ENCODE measurements at regions not wholly inside any gene's neighbourhood (a gene's known extent, or its start where the extent isn't known, plus 50 kb on each side); places are given as distances from the start of the nearest gene placed in this dataset.

GRCh38 chr13:112012016-112012704 is 54.8 kb upstream of the SOX1 start:
- no peak for TF ChIP-seq CTCF (IDR thresholded peaks at IDR 0.05; ENCODE audit: low read depth, low read length, missing control alignments)
- in situ Hi-C loops (cut with HindIII; ENCODE audit: low sequenced_read_pairs), result no loop called here
- no peak overlapping the region for H3K4me3 ChIP-seq (ENCODE audit: low read depth, low read length)
- no peak for DNase-seq (ENCODE audit: low read depth)

GRCh38 chr13:112012705-112013085 is 54.3 kb upstream of the SOX1 start:
- no peak overlapping the region for H3K4me3 ChIP-seq (ENCODE audit: low read depth, low read length)
- in situ Hi-C loops (cut with HindIII; ENCODE audit: low sequenced_read_pairs), result no loop called here
- TF ChIP-seq CTCF (IDR thresholded peaks at IDR 0.05; ENCODE audit: low read depth, low read length, missing control alignments), result no peak
- DNase-seq (ENCODE audit: low read depth), result no peak

GRCh38 chr13:112013665-112014064 is 53.3 kb upstream of the SOX1 start:
- no peak overlapping the region for H3K4me3 ChIP-seq (ENCODE audit: low read depth, low read length)
- in situ Hi-C loops (cut with HindIII; ENCODE audit: low sequenced_read_pairs), result no loop called here
- no peak for DNase-seq (ENCODE audit: low read depth)
- no peak for TF ChIP-seq CTCF (IDR thresholded peaks at IDR 0.05; ENCODE audit: low read depth, low read length, missing control alignments)

GRCh38 chr13:112014857-112015256 is 52.1 kb upstream of the SOX1 start:
- DNase-seq (ENCODE audit: low read depth), result no peak
- H3K4me3 ChIP-seq (ENCODE audit: low read depth, low read length), result no peak overlapping the region
- TF ChIP-seq CTCF (IDR thresholded peaks at IDR 0.05; ENCODE audit: low read depth, low read length, missing control alignments), result no peak
- in situ Hi-C loops (cut with HindIII; ENCODE audit: low sequenced_read_pairs), result no loop called here

Measured in astrocyte of the cerebellum (primary cell).